ENCODE measurements at regions not wholly inside any gene's neighbourhood (a gene's known extent, or its start where the extent isn't known, plus 50 kb on each side); places are given as distances from the start of the nearest gene placed in this dataset.
A peak's percentile ranks its signal among the peaks of the same experiment; 100 is the strongest.

GRCh38 chr3:150165396-150166094 is 194.8 kb upstream of the PFN2 start:
- DNase-seq (ENCODE audit: low read depth, low spot score) = no peak

GRCh38 chr3:150161011-150161410 is 190.3 kb upstream of the PFN2 start:
- DNase-seq (ENCODE audit: low read depth, low spot score) = no peak

GRCh38 chr3:150158943-150159625 is 188.4 kb upstream of the PFN2 start:
- DNase-seq (ENCODE audit: low read depth, low spot score) = no peak

- no peak for DNase-seq (ENCODE audit: low read depth, low spot score)
Measured at GRCh38 chr3:150152567-150152966, 181.9 kb upstream of the PFN2 start.

GRCh38 chr3:150150633-150151032 is 179.9 kb upstream of the PFN2 start:
- no peak for DNase-seq (ENCODE audit: low read depth, low spot score)

- DNase-seq (ENCODE audit: low read depth, low spot score) = no peak
Measured at GRCh38 chr3:150149651-150150051, 179.0 kb upstream of the PFN2 start.

- no peak for DNase-seq (ENCODE audit: low read depth, low spot score)
Measured at GRCh38 chr3:150148227-150148626, 177.5 kb upstream of the PFN2 start.

GRCh38 chr3:150147776-150148175 is 177.1 kb upstream of the PFN2 start:
- no peak for DNase-seq (ENCODE audit: low read depth, low spot score)

- no peak for DNase-seq (ENCODE audit: low read depth, low spot score)
Measured at GRCh38 chr3:150146991-150147761, 176.5 kb upstream of the PFN2 start.

- no peak for DNase-seq (ENCODE audit: low read depth, low spot score)
Measured at GRCh38 chr3:150145659-150146058, 175.0 kb upstream of the PFN2 start.

- no peak for DNase-seq (ENCODE audit: low read depth, low spot score)
Measured at GRCh38 chr3:150144191-150144708, 173.6 kb upstream of the PFN2 start.

- no peak for DNase-seq (ENCODE audit: low read depth, low spot score)
Measured at GRCh38 chr3:150142936-150143335, 172.2 kb upstream of the PFN2 start.

- DNase-seq (ENCODE audit: low read depth, low spot score) = no peak
Measured at GRCh38 chr3:150141790-150142326, 171.2 kb upstream of the PFN2 start.

- DNase-seq (ENCODE audit: low read depth, low spot score) = no peak
Measured at GRCh38 chr3:150140614-150141321, 170.1 kb upstream of the PFN2 start.

GRCh38 chr3:150138824-150139223 is 168.1 kb upstream of the PFN2 start:
- DNase-seq (ENCODE audit: low read depth, low spot score) = no peak

- no peak for DNase-seq (ENCODE audit: low read depth, low spot score)
Measured at GRCh38 chr3:150136242-150136641, 165.5 kb upstream of the PFN2 start.

GRCh38 chr3:150135287-150135721 is 164.6 kb upstream of the PFN2 start:
- DNase-seq (ENCODE audit: low read depth, low spot score) = peak; percentile 42

GRCh38 chr3:150133293-150133692 is 162.6 kb upstream of the PFN2 start:
- no peak for DNase-seq (ENCODE audit: low read depth, low spot score)

- no peak for DNase-seq (ENCODE audit: low read depth, low spot score)
Measured at GRCh38 chr3:150132101-150132749, 161.5 kb upstream of the PFN2 start.

GRCh38 chr3:150131663-150132062 is 161.0 kb upstream of the PFN2 start:
- DNase-seq (ENCODE audit: low read depth, low spot score) = no peak

All from ELF-1 (cell line).